GM23338 (cell line): ENCODE measurements at regions not wholly inside any gene's neighbourhood (a gene's known extent, or its start where the extent isn't known, plus 50 kb on each side); places are given as distances from the start of the nearest gene placed in this dataset.
A peak's percentile ranks its signal among the peaks of the same experiment; 100 is the strongest.

Experiments used
- ATAC-seq: fragments of 200-7000 bp; cut with Tn5 transposase; 3 replicates; pipeline ENCODE4 v1.9.1; 2020
- DNase-seq: peaks from one replicate; pipeline ENCODE4 v3.0.0-alpha.2; 2015; ENCODE audit warnings: low spot score
- H2AFZ ChIP-seq: fragments of 200-600 bp; sonication (generic); 2 replicates; pipeline ENCODE4 v1.8.0; 2016; ENCODE audit warnings: antibody characterized with exemption, mild to moderate bottlenecking, moderate library complexity
- H3F3A ChIP-seq: fragments of 200-600 bp; sonication (generic); replicated peaks from 2 replicates; pipeline ENCODE4 v1.8.0; 2017; ENCODE audit warnings: antibody characterized with exemption, mixed run types, low read depth
- H3K27ac ChIP-seq: fragments of 200-600 bp; sonication (generic); 2 replicates; pipeline ENCODE4 v1.6.1; 2016; ENCODE audit warnings: low read depth
- H3K27me3 ChIP-seq: fragments of 200-600 bp; sonication (generic); 2 replicates; pipeline ENCODE4 v1.8.0; 2016; ENCODE audit warnings: mild to moderate bottlenecking, mixed run types, moderate library complexity; ENCODE audit not compliant: insufficient read depth
- H3K36me3 ChIP-seq: fragments of 200-600 bp; sonication (generic); 2 replicates; pipeline ENCODE4 v1.8.0; 2016; ENCODE audit warnings: mild to moderate bottlenecking; ENCODE audit not compliant: insufficient read depth
- H3K4me1 ChIP-seq: fragments of 200-600 bp; sonication (generic); 2 replicates; pipeline ENCODE4 v1.8.0; 2016; ENCODE audit warnings: mild to moderate bottlenecking, moderate library complexity; ENCODE audit not compliant: insufficient read depth
- H3K4me2 ChIP-seq: fragments of 200-600 bp; sonication (generic); 2 replicates; pipeline ENCODE4 v1.7.1; 2017; ENCODE audit warnings: mixed run types
- H3K4me3 ChIP-seq: fragments of 200-600 bp; sonication (generic); 2 replicates; pipeline ENCODE4 v1.6.1; 2016; ENCODE audit warnings: mixed run types
- H3K79me2 ChIP-seq: fragments of 200-600 bp; sonication (generic); replicated peaks from 2 replicates; pipeline ENCODE4 v1.8.0; 2017; ENCODE audit warnings: mild to moderate bottlenecking; ENCODE audit not compliant: insufficient read depth
- H3K9me2 ChIP-seq: fragments of 200-600 bp; sonication (generic); 2 replicates; pipeline ENCODE4 v1.8.0; 2017; ENCODE audit not compliant: insufficient read depth
- H4K20me1 ChIP-seq: fragments of 200-600 bp; sonication (generic); replicated peaks from 2 replicates; pipeline ENCODE4 v1.8.0; 2017; ENCODE audit warnings: mild to moderate bottlenecking; ENCODE audit not compliant: insufficient read depth
- H3K27ac Mint-ChIP-seq: 2 replicates; pipeline ENCODE4 v1.8.0; 2020; ENCODE audit warnings: inconsistent platforms, mild to moderate bottlenecking, moderate library complexity, mixed read lengths
- H3K27me3 Mint-ChIP-seq: 3 replicates; pipeline ENCODE4 v1.8.0; 2022; ENCODE audit warnings: low read depth, mild to moderate bottlenecking, moderate library complexity, mixed read lengths, inconsistent platforms; ENCODE audit not compliant: insufficient read depth, poor library complexity
- H3K36me3 Mint-ChIP-seq: 3 replicates; pipeline ENCODE4 v1.8.0; 2021; ENCODE audit warnings: low read depth, mild to moderate bottlenecking, inconsistent platforms, moderate library complexity, mixed read lengths
- H3K4me1 Mint-ChIP-seq: 3 replicates; pipeline ENCODE4 v1.8.0; 2020; ENCODE audit warnings: mild to moderate bottlenecking, inconsistent platforms, mixed read lengths
- H3K4me3 Mint-ChIP-seq: 3 replicates; pipeline ENCODE4 v1.8.0; 2021; ENCODE audit warnings: moderate library complexity, mild to moderate bottlenecking, inconsistent platforms, mixed read lengths
- H3K9me3 Mint-ChIP-seq: 3 replicates; pipeline ENCODE4 v1.8.0; 2020; ENCODE audit warnings: moderate library complexity, mild to moderate bottlenecking, inconsistent platforms, mixed read lengths
- CREB1 ChIP-seq: fragments of 250-450 bp; sonication (Bioruptor Pico); IDR thresholded peaks from 2 replicates; pipeline ENCODE4 v1.5.0; 2020; ENCODE audit warnings: low read depth, mild to moderate bottlenecking, moderate library complexity
- ETS1 ChIP-seq: IDR thresholded peaks from 2 replicates; pipeline ENCODE4 v1.6.1; 2016; ENCODE audit warnings: antibody characterized with exemption
- EZH2 ChIP-seq: fragments of 200-600 bp; sonication (generic); IDR thresholded peaks from one replicate; pipeline ENCODE4 v1.8.0; 2017; ENCODE audit warnings: antibody characterized with exemption, mild to moderate bottlenecking, low read depth; ENCODE audit not compliant: unreplicated experiment
- EZH2phosphoT487 ChIP-seq: fragments of 200-600 bp; sonication (generic); IDR thresholded peaks from one replicate; pipeline ENCODE4 v1.8.1; 2018; ENCODE audit warnings: antibody characterized with exemption; ENCODE audit not compliant: unreplicated experiment
- REST ChIP-seq: IDR thresholded peaks from one replicate; pipeline ENCODE4 v1.6.1; 2018; ENCODE audit warnings: antibody characterized with exemption; ENCODE audit not compliant: unreplicated experiment
- STAT1 ChIP-seq: IDR thresholded peaks from one replicate; pipeline ENCODE4 v1.6.1; 2016; ENCODE audit warnings: antibody characterized with exemption; ENCODE audit not compliant: unreplicated experiment
- ZNF114 ChIP-seq: fragments of 250-450 bp; sonication (Bioruptor Pico); IDR thresholded peaks from 2 replicates; pipeline ENCODE4 v1.5.0; 2020; ENCODE audit warnings: mild to moderate bottlenecking, moderate library complexity
- ZNF331 ChIP-seq: fragments of 250-450 bp; sonication (Bioruptor Pico); IDR thresholded peaks from 2 replicates; pipeline ENCODE4 v1.5.0; 2020; ENCODE audit warnings: low read depth, mild to moderate bottlenecking, moderate library complexity
- ZNF462 ChIP-seq: fragments of 250-450 bp; sonication (Bioruptor Pico); IDR thresholded peaks from 2 replicates; pipeline ENCODE4 v1.5.0; 2020; ENCODE audit warnings: mild to moderate bottlenecking, moderate library complexity

GRCh38 chr12:86429824-86430223, 173.6 kb upstream of the MGAT4C start (continued):
- TF ChIP-seq ZNF462 (CRISPR knock-in tag) (no peak), REST (no peak), CREB1 (no peak), EZH2 (no peak), STAT1 (no peak)

GRCh38 chr12:86421333-86421732, 165.1 kb upstream of the MGAT4C start:
- H3K36me3 Mint-ChIP-seq, result no peaks in the 10 kb centered on the region
- no peak overlapping the region for H3K27ac Mint-ChIP-seq
- no peak overlapping the region for H3K4me2 ChIP-seq
- no peaks in the 10 kb centered on the region for H3K36me3 ChIP-seq
- ATAC-seq (no peak), DNase-seq (no peak)
- H4K20me1 ChIP-seq, result no peaks in the 10 kb centered on the region
- H3K4me1 Mint-ChIP-seq, result no peaks in the 10 kb centered on the region
- H3K4me1 ChIP-seq, result no peaks in the 10 kb centered on the region
- H3K4me3 ChIP-seq, result no peak overlapping the region
- H3F3A ChIP-seq, result no peaks in the 10 kb centered on the region
- peak overlapping the region; percentile 45; the same call in 1 of the 2 replicates for H2AFZ ChIP-seq
- H3K9me3 Mint-ChIP-seq, result no peaks in the 10 kb centered on the region
- no peaks in the 10 kb centered on the region for H3K27me3 ChIP-seq
- no peaks in the 10 kb centered on the region for H3K27me3 Mint-ChIP-seq
- TF ChIP-seq REST (no peak), EZH2phosphoT487 (no peak), EZH2 (no peak), ZNF331 (CRISPR knock-in tag) (no peak), ETS1 (no peak), ZNF114 (CRISPR knock-in tag) (no peak)
- H3K27ac ChIP-seq, result no peak overlapping the region
- no peaks in the 10 kb centered on the region for H3K79me2 ChIP-seq
- no peaks in the 10 kb centered on the region for H3K9me2 ChIP-seq
- no peak overlapping the region for H3K4me3 Mint-ChIP-seq
